Renal cortical epithelial cell (primary cell): ENCODE measurements at regions not wholly inside any gene's neighbourhood (a gene's known extent, or its start where the extent isn't known, plus 50 kb on each side); places are given as distances from the start of the nearest gene placed in this dataset.
"Not testable (repeated sequence)": the region's sequence is repeated elsewhere in the genome, so short reads cannot be mapped to it uniquely, and the experiment has no call there.

Experiments used
- DNase-seq: peaks from one replicate; pipeline ENCODE4 v3.0.0-alpha.2; 2011; ENCODE audit warnings: low read depth

- no peak for DNase-seq
Observed at GRCh38 chr11:90564531-90564930, 341.7 kb upstream of the CHORDC1 start.

DNA sequence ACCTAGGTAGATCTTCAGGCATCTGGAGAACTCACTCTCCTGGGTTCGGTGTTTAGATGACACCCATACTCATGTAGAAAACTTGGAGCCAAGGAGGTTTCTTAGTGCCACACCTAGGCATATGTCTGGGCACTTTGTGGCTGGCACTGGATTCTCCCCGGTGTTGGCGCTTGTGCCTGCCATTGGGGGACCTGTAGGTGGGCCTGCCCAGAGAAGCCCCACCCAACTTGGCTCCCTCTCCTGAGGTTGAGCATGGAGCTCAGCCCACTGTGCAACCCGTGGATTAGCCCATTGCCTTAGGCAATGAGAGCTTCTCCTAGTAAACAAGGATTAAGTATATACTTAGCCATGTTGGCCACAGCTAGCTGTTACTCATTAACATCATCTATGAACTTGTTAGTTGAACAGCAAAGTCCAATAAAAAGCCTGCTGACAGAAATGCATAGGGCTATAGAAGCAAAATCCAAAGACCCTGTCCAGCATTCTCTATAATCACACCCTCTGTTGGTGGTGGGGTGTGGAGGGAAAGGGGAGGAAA lies 335.5 kb upstream of the CHORDC1 start:
- DNase-seq = peak; percentile 63

DNA sequence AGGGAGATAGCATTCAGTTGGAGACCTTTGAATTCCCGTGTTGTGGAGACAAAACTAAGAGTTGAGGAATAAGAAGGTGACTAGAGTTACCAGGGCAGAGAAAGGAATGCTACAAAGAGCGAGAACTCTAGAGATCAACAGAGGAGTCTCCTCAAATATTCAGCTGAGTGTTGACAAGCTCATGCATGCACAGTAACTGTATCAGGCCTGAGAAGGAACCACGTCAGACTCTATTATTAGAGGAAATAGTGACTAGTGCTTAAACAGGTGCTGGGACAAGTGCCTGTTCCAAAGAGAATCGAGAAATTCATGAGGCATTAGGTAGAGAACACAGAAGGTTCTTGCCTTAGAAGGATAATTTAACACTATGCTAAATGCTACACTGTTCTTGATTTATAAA lies 333.8 kb upstream of the CHORDC1 start:
- DNase-seq = no peak

DNA sequence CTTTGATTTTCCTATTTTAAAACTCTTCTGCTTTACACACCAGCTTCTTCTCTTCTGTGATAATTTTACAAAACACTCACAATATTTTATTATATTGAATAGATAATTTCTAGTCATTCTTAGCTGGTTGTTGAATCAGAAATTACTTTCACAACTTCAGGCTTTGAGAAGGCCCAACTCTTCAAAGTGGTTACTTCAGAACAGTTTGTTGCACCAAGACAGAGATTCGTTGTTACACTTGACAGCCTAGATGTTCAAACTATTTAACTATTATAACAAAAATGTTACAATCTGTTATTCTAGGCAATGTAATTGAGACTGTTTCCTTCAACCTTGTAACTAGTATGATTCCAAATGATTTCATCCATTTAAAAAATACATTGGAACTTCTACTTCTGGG lies 333.2 kb upstream of the CHORDC1 start:
- DNase-seq = no peak

- no peak for DNase-seq
Observed at GRCh38 chr11:90555477-90555876, 332.6 kb upstream of the CHORDC1 start.

DNA sequence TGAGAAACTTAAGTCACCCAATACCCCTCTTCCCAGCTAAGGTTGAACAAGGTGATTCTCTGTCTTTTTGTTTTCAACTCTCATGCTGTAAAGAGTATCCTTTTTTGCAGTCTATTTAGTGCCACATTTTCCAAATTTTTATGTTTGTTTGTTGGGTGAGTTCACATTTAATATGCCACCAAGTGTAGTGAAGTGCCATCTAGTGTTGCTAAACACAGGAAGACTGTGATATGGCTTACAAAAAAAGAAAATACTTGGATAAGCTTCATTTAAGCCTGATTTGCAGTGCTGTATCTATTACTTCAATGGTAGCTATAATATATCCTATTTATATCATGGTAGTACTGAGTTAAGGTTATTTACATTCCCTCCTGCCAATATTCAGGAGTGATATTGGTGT lies 319.2 kb upstream of the CHORDC1 start:
- peak; percentile 8 for DNase-seq

DNA sequence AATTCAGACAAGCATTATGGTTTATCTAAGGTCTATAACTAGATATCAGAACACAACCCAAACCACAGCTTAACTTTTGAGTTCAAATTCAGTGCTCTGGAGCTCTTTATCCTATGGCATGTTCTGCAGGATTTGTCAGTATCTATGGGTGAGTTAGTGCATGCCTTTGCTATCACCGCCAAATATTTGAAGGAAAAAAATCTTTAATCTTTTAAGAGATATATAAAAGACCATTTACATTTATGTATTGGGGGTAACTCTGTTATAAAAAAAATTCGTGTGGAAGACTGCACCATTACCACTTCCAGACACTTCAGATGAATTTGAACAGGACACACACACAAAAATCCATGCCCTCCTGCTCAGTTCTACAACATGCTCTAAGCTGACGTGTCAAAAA lies 313.5 kb upstream of the CHORDC1 start:
- DNase-seq = no peak

- DNase-seq = no peak
Observed at GRCh38 chr11:90532125-90532524, 309.3 kb upstream of the CHORDC1 start.

- no peak for DNase-seq
Observed at GRCh38 chr11:90531001-90531400, 308.2 kb upstream of the CHORDC1 start.

DNA sequence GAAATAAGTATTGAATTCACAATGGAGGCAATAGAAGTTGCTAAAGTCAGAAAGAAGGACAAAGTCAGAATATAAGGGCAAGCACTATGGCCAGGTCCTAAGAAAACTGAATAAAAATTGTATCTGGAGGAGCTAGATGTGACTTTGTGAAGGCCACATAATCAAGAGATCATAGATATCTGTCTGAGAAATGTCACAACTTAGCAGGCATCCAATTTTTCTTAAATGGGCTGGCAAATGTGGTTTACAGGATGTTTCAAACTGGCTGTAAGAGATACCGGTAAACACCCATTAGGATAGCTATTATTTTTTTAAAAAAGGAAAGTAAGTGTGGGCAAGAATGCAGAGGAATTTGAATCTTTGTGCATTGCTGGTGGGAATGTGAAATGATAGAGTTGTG lies 303.1 kb upstream of the CHORDC1 start:
- no peak for DNase-seq

DNA sequence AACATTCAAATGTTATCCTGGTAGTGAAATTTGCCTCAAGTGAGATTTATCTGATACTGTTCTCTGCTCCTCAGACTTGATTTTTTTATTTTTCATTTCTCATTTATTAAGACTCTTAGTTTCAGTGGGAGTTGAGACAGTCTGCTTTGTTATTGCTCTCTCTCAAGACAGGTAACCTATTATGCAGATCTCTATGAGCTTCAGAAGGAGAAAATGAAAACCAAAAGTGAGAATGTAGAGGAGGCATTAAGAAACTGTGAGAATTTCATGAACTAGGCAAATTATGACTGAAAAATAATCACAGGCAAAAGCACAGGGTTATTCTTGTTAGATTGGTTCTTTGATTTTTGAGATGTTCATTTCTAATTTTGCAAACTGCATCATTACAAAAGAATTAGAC lies 290.0 kb upstream of the CHORDC1 start:
- DNase-seq = no peak

DNA sequence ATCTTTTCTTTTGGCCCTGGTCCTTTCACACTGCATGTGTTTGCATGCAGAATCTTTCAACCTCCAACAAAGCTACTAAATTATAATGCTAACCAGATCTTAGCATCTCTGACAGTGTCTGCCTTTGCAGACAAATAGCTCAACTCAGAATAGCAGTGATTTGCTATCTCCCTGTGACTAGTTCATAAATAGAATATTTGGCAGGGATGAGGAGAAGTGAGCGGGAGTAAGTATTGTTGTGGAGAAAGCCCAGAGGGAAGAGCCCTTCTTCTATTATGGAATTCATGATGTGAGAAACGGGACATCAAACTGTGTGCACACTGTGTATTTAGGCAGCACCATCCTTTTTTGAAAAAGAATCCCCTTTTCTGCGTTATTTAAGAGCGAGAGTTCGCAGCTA lies 288.0 kb upstream of the CHORDC1 start:
- DNase-seq = no peak

DNA sequence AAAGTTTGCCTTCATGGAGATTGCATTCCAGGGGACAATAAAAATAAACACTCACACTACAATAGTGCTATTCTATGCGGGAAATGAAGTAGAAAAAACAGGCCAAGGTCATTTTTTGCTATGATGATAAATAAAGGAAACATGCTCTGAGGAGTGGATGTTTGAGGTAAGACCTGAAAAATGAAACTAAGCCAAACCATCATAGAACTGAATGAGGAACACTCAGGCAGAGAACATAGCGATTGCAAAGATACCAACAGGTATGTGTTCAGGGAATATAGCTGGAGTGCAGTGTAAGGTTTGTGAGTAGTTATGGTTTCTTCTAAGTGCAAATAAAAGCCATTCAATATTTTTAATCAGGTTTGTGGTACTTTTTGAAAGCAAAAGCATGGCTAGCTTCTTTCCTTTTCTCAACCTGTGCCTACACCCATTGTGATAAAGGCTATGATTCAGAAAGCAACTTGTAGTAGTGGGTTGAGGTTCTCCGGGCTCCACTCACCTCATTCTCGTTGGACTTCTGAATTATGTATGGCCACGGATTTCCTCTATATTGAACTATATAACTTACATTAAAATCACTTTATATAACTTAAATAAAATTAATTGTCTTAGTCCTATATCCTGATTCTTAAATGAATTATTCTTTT lies 278.2 kb upstream of the CHORDC1 start:
- DNase-seq = peak; percentile 4

DNA sequence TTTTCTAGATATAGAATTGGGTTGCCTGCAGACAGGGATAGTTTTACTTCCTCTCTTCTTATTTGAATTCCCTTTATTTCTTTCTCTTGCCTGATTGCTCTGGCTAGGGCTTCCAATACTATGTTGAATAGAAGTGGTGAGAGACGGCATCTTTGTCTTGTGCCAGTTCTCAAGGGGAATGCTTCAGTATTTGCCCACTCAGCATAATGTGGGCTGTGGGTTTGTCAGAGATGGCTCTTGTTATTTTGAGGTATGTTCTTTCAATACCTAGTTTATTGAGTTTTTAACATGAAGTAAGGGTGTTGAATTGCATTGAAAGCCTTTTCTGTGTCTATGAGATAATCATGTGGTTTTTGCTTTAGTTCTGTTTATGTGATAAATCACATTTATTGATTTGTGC lies 273.9 kb upstream of the CHORDC1 start:
- DNase-seq = no peak

GRCh38 chr11:90493379-90493778 lies 270.5 kb upstream of the CHORDC1 start:
- no peak for DNase-seq

- no peak for DNase-seq
Observed at GRCh38 chr11:90491466-90491865, 268.6 kb upstream of the CHORDC1 start.

GRCh38 chr11:90476442-90477007 lies 253.7 kb upstream of the CHORDC1 start:
- DNase-seq = peak; percentile 87

GRCh38 chr11:90468923-90469322 lies 246.1 kb upstream of the CHORDC1 start:
- peak; percentile 95 for DNase-seq

GRCh38 chr11:90465553-90465952 lies 242.7 kb upstream of the CHORDC1 start:
- peak; percentile 23 for DNase-seq

DNA sequence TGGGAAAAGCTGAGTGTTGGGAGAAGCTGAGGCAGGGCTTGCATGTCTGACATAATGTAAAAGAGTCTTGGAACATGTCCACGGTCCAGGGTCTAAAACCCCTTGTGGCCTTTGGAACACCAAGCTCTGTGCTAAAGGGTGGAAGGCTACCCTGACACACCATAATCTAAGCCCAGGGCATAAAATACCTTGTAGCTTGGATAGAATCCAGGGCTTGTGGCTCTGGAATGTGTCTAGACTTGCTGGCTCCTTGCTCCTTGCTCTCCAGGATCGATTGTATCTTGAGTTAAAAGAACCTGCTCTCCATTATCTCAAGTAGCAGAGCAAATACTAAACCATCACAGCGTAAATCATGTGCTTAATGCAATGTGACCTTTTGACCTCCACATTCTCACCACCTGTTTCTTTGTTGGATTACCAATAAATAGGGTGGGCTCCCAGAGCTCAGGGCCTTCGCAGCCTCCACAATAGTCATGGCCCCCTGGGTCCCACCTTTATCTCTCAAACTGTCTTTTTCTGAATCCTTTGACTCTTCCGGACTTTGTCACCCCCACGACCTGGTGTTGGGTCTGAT lies 232.6 kb upstream of the CHORDC1 start:
- DNase-seq = not testable (repeated sequence)

GRCh38 chr11:90453525-90453924 lies 230.7 kb upstream of the CHORDC1 start:
- DNase-seq = no peak

- no peak for DNase-seq
Observed at GRCh38 chr11:90449606-90450005, 226.8 kb upstream of the CHORDC1 start.

GRCh38 chr11:90448256-90448655 lies 225.4 kb upstream of the CHORDC1 start:
- DNase-seq = no peak
